Epithelial cell of proximal tubule (primary cell): ENCODE measurements at regions not wholly inside any gene's neighbourhood (a gene's known extent, or its start where the extent isn't known, plus 50 kb on each side); places are given as distances from the start of the nearest gene placed in this dataset.

Source experiments
- DNase-seq: peaks from one replicate; pipeline ENCODE4 v3.0.0-alpha.2; 2011; ENCODE audit warnings: low read depth
- H3K4me3 ChIP-seq: 2 replicates; pipeline ENCODE4 v1.5.1; 2011; ENCODE audit warnings: low read depth, mild to moderate bottlenecking, low read length
- TF ChIP-seq, protein P1 (sequence below): conservative IDR thresholded peaks from 2 replicates; pipeline ENCODE4 v1.5.1; 2012; ENCODE audit warnings: low read depth, mild to moderate bottlenecking, low read length

DNA sequence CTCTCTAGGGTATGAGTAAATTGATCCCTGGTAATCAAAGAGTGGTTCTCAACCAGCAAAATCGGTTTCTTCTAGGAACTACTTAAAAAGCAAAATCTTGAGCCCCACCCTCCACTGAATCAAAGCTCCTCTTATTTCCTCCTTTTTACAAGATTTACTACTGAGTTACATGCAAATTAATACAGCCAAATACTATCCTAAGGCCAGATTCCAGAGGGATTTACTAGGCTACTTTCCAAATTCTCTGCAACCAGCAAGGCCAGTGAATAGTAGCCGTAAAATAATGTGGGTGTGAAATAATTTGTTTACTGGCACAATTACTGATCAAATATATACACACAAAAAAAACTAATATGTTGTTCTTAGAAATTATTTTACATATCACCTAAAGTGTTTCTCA is 1583.8 kb downstream of the NCAM2 start:
- H3K4me3 ChIP-seq, result no peak overlapping the region
- DNase-seq, result no peak
- TF ChIP-seq, protein P1, sequence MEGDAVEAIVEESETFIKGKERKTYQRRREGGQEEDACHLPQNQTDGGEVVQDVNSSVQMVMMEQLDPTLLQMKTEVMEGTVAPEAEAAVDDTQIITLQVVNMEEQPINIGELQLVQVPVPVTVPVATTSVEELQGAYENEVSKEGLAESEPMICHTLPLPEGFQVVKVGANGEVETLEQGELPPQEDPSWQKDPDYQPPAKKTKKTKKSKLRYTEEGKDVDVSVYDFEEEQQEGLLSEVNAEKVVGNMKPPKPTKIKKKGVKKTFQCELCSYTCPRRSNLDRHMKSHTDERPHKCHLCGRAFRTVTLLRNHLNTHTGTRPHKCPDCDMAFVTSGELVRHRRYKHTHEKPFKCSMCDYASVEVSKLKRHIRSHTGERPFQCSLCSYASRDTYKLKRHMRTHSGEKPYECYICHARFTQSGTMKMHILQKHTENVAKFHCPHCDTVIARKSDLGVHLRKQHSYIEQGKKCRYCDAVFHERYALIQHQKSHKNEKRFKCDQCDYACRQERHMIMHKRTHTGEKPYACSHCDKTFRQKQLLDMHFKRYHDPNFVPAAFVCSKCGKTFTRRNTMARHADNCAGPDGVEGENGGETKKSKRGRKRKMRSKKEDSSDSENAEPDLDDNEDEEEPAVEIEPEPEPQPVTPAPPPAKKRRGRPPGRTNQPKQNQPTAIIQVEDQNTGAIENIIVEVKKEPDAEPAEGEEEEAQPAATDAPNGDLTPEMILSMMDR, result no peak

DNA sequence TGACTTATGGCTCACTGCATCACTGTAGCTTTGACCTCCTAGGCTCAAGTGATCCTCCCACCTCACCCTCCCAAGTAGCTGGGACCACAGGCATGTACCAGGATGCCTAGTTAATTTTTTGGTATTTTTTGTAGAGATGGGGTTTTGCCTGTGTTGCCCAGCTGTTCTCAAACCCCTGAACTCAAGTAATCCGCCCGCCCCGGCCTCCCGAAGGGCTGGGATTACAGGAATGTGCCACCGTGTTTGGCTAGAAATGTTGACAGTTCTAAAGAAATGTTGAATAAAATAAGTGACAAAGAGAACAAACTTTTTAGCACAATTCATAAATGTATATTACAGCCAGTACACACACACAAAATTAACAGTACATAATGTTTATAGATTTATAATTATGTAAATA is 1586.1 kb downstream of the NCAM2 start:
- TF ChIP-seq, protein P1, result no peak
- DNase-seq, result no peak
- no peak overlapping the region for H3K4me3 ChIP-seq

DNA sequence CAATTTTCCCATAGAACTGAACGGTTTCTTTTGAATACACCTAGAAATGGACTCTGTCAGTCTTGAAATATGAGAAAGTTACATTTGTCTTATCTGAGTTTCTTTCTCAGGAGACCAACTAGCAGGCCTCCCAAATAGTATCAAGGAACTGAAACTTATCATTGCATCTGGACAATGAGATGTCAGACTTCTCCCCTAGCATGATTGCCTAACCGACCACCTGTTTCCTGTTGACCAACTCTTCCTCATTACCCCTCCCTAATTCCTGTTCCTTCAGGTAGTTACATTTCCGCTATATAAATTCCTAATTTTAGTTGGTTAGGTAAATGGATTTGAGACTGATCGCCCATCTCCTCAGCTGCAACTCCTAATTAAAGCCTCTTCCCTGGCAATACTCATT is 1587.3 kb downstream of the NCAM2 start:
- H3K4me3 ChIP-seq, result no peak overlapping the region
- DNase-seq, result no peak
- TF ChIP-seq, protein P1, result no peak

DNA sequence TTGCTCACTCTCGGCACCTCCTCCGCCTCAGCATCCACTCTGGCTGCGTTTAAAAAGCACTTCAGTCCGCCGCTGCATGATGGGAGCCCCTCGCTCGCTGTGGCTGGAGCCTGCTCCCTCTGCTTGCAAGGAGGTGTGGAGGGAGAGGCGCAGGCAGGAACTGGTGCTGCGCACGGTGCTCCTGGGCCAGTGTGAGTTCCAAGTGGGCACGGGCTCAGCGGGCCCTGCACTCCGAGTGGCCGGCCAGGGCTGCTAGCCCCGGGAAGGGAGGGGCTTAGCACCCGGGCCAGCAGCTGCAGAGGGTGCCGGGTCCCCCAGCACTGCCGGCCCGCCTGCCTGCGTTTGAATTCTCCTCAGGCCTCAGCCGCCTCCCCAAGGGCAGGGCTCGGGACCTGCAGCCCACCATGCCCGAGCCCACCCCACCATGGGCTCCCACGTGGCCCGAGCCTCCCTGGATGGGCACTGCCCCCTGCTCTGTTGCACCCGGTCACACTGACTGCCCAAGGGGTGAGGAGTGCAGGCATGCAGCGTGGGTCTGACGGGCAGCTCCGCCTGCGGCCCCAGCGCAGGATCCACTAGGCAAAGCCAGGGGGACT is 1599.5 kb downstream of the NCAM2 start:
- DNase-seq, result no peak
- TF ChIP-seq, protein P1, result no peak
- H3K4me3 ChIP-seq, result no peak overlapping the region

DNA sequence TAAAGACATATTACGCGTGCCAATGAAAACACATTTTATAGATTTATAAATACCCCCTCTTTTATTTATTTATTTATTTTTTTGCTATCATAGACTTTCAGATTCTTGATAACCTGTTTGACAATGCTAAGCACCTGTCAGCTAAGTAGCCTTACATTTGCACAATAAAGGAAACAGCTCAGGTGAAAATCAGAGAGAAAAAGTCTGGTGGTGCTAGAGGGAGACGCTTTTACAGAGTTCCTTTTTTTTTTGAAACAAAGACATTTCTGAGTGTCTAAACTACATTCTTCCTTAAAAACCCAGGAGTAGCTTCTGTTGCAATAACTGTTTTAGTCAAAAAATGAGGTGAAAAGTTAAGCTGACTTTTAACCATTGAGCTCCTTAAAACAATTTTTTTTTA is 1611.6 kb downstream of the NCAM2 start:
- no peak for DNase-seq
- no peak overlapping the region for H3K4me3 ChIP-seq
- TF ChIP-seq, protein P1, result no peak

DNA sequence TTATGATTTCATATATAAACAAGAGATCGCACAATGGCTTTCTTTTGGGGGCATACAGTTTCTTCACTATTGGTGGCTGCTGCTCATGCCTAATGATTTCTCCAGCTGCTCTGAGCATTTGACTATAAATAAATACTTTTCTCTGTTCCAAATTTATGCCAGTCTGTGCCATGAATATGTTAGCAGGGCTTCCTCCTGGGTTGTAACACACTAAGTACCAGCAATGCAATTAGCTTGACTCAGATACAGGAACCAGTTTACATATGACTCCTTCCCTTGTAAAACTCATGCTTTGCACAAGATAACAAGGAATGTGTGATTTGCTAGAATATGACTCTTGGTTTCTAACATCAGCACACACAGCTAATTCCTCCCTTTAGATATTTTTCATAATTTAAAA is 1629.7 kb downstream of the NCAM2 start:
- TF ChIP-seq, protein P1, result no peak

DNA sequence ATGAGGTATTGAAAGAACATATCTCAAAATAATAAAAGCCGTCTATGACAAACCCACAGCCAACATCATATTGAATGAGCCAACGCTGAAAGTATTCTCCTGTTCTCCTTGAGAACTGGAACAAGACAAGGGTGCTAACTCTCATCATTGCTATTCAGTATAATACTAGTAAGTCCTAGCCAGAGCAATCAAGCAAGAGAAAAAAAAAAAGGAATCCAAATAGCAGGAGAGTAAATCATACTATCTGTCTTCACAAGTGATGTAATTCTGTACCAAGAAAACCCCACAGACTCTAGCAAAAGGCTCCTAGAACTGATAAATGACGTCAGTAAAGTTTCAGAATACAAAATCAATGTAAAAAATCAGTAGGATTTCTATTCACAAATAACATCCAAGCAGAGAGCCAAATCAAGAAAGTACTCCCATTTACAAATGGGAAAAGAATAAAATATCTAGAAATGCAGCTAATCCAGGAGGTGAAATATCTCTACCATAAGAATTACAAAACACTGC is 1632.8 kb downstream of the NCAM2 start:
- no peak for DNase-seq
- TF ChIP-seq, protein P1, result no peak
- no peak overlapping the region for H3K4me3 ChIP-seq

More for the DNA sequence above, 1629.7 kb downstream of the NCAM2 start:
- no peak overlapping the region for H3K4me3 ChIP-seq
- no peak for DNase-seq
